ENCODE measurements at regions not wholly inside any gene's neighbourhood (a gene's known extent, or its start where the extent isn't known, plus 50 kb on each side); places are given as distances from the start of the nearest gene placed in this dataset.

DNA sequence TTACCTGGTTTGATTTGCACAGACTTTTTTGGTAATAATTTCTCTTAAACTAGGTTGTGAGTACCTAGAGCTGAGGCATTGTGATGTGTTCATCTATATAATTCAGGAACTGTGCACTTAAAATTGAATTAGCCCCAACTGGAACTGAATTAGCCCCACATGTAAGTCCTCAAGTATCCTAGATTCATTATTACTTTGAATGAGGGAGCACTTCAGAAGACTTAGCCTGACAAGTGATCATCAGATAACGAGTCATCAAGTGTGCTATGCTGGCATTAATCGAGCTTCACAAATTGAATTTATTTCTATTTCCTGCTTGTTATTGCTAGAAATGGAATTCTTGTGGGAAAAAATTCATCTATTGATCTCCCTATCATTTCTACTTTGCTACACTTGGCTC is 323.4 kb upstream of the SEMA3D start:
- Histone ChIP-seq H2AFZ (ENCODE audit: control insufficient read depth, low read length) (no peak overlapping the region), H3K9me1 (ENCODE audit: control insufficient read depth, extremely low read depth, insufficient read depth, low read length) (no peaks in the 10 kb centered on the region), H3K4me2 (ENCODE audit: control insufficient read depth, extremely low read depth, insufficient read depth, low read depth, low read length) (no peak overlapping the region), H3K36me3 (ENCODE audit: control insufficient read depth in 2 of 2, extremely low read depth in 1 of 2, insufficient read depth in 2 of 2, low read length in 2 of 2) (no peaks in the 10 kb centered on the region), H3K9ac (ENCODE audit: control insufficient read depth, extremely low read depth, insufficient read depth, low read length) (no peak overlapping the region), H3K27ac (ENCODE audit: control insufficient read depth, insufficient read depth, low read length) (no peak overlapping the region), H3K79me2 (ENCODE audit: control insufficient read depth, insufficient read depth, low read length) (no peaks in the 10 kb centered on the region), H3K9me3 (ENCODE audit: control insufficient read depth, low read depth, low read length) (no peaks in the 10 kb centered on the region), H3K4me3 (ENCODE audit: control insufficient read depth in 2 of 3, extremely low read depth in 1 of 3, insufficient read depth in 2 of 3, low read depth in 1 of 3, low read length in 3 of 3) (no peak overlapping the region), H4K20me1 (ENCODE audit: control insufficient read depth, extremely low read depth, insufficient read depth, low read length) (no peaks in the 10 kb centered on the region), H3K27me3 (ENCODE audit: control insufficient read depth, extremely low read depth, insufficient read depth, low read length) (no peaks in the 10 kb centered on the region), H3K4me1 (ENCODE audit: control insufficient read depth, extremely low read depth, insufficient read depth, low read length) (no peaks in the 10 kb centered on the region)
- TF ChIP-seq, protein P1, sequence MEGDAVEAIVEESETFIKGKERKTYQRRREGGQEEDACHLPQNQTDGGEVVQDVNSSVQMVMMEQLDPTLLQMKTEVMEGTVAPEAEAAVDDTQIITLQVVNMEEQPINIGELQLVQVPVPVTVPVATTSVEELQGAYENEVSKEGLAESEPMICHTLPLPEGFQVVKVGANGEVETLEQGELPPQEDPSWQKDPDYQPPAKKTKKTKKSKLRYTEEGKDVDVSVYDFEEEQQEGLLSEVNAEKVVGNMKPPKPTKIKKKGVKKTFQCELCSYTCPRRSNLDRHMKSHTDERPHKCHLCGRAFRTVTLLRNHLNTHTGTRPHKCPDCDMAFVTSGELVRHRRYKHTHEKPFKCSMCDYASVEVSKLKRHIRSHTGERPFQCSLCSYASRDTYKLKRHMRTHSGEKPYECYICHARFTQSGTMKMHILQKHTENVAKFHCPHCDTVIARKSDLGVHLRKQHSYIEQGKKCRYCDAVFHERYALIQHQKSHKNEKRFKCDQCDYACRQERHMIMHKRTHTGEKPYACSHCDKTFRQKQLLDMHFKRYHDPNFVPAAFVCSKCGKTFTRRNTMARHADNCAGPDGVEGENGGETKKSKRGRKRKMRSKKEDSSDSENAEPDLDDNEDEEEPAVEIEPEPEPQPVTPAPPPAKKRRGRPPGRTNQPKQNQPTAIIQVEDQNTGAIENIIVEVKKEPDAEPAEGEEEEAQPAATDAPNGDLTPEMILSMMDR (optimal IDR thresholded peaks at IDR 0.05 in 1 of 3, IDR thresholded peaks at IDR 0.05 in 1 of 3, conservative IDR thresholded peaks at IDR 0.05 in 1 of 3; ENCODE audit: extremely low read depth in 1 of 3, insufficient read depth in 2 of 3, low read length in 3 of 3): no peak
- TF ChIP-seq EZH2 (IDR thresholded peaks at IDR 0.05; ENCODE audit: low read length): no peak
- DNase-seq (ENCODE audit: low read depth, low spot score): no peak
- FAIRE-seq: no peak
- dilution Hi-C loops (cut with MboI; ENCODE audit: extremely low pct_ligation_motif_present, low sequenced_read_pairs): no loop called here

DNA sequence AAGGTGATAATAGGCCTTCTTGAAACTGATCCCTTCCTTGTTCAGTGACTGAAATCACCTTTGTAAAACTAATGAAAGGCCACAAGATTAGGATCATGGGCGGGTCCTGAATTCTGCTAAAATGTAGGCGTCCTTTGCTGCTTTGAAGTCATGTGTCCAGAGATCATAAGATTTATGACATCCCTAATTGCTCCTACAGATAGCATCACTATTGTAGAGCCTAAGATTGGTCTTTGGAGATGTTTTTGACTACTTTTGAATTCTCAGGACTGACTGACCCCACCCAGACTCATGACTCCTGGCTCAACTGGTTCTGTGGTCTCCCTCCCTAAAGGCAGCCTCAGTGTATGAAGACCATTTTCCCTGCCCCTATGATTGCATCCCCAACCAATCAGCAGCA is 322.6 kb upstream of the SEMA3D start:
- Histone ChIP-seq H3K9ac (ENCODE audit: control insufficient read depth, extremely low read depth, insufficient read depth, low read length) (no peak overlapping the region), H3K4me1 (ENCODE audit: control insufficient read depth, extremely low read depth, insufficient read depth, low read length) (no peaks in the 10 kb centered on the region)
- FAIRE-seq: no peak

More for the DNA sequence above, 322.6 kb upstream of the SEMA3D start:
- Histone ChIP-seq H4K20me1 (ENCODE audit: control insufficient read depth, extremely low read depth, insufficient read depth, low read length) (no peaks in the 10 kb centered on the region), H3K36me3 (ENCODE audit: control insufficient read depth in 2 of 2, extremely low read depth in 1 of 2, insufficient read depth in 2 of 2, low read length in 2 of 2) (no peaks in the 10 kb centered on the region), H3K79me2 (ENCODE audit: control insufficient read depth, insufficient read depth, low read length) (no peaks in the 10 kb centered on the region), H3K4me3 (ENCODE audit: control insufficient read depth in 2 of 3, extremely low read depth in 1 of 3, insufficient read depth in 2 of 3, low read depth in 1 of 3, low read length in 3 of 3) (no peak overlapping the region), H3K4me2 (ENCODE audit: control insufficient read depth, extremely low read depth, insufficient read depth, low read depth, low read length) (no peak overlapping the region), H3K27ac (ENCODE audit: control insufficient read depth, insufficient read depth, low read length) (no peak overlapping the region), H3K9me1 (ENCODE audit: control insufficient read depth, extremely low read depth, insufficient read depth, low read length) (no peaks in the 10 kb centered on the region), H3K27me3 (ENCODE audit: control insufficient read depth, extremely low read depth, insufficient read depth, low read length) (no peaks in the 10 kb centered on the region), H3K9me3 (ENCODE audit: control insufficient read depth, low read depth, low read length) (no peaks in the 10 kb centered on the region), H2AFZ (ENCODE audit: control insufficient read depth, low read length) (no peak overlapping the region)
- TF ChIP-seq EZH2 (IDR thresholded peaks at IDR 0.05; ENCODE audit: low read length): no peak
- TF ChIP-seq, protein P1 (optimal IDR thresholded peaks at IDR 0.05 in 1 of 3, IDR thresholded peaks at IDR 0.05 in 1 of 3, conservative IDR thresholded peaks at IDR 0.05 in 1 of 3; ENCODE audit: extremely low read depth in 1 of 3, insufficient read depth in 2 of 3, low read length in 3 of 3): no peak
- DNase-seq (ENCODE audit: low read depth, low spot score): no peak
- dilution Hi-C loops (cut with MboI; ENCODE audit: extremely low pct_ligation_motif_present, low sequenced_read_pairs): no loop called here

All from keratinocyte (primary cell).